ENCODE measurements at regions not wholly inside any gene's neighbourhood (a gene's known extent, or its start where the extent isn't known, plus 50 kb on each side); places are given as distances from the start of the nearest gene placed in this dataset.

DNA sequence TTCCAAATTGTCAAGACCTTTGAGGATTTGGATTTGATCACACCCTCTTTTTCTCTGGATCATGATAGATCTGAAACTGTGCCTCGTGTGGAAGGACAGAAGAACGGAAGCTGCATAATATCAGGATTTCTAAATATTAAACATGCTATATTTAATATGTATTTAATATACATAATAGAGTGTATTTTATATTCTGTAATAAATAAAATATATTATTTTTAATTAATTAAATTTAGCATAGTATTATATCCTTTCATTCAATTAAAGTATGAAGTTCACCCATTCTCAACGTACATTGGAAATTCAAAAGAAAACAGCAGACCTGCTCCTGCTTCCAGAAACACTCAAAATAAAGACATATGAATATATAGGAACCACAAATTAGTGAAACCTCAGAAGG is 70.6 kb upstream of the GLIS3 start:
- no peak overlapping the region for H3K27ac ChIP-seq (ENCODE audit: low read depth in 1 of 2, low read length in 2 of 2)
- H3K36me3 ChIP-seq (replicated peaks in 1 of 2; ENCODE audit: control insufficient read depth in 1 of 2, insufficient read depth in 2 of 2, low read length in 2 of 2): no peaks in the 10 kb centered on the region
- H3K27me3 ChIP-seq (ENCODE audit: control insufficient read depth in 2 of 2, insufficient read depth in 2 of 2, low read length in 2 of 2): peaks cover 0 to 2% of the 10 kb centered on the region in 2 donors
- Mint-ChIP-seq H3K9me3 (no peaks in the 10 kb centered on the region), H3K36me3 (no peaks in the 10 kb centered on the region), H3K27ac (no peak overlapping the region), H3K27me3 (ENCODE audit: low read depth in 3 of 3) (peaks cover 0 to 7% (median 4%) of the 10 kb centered on the region in 3 donors), H3K4me1 (no peaks in the 10 kb centered on the region), H3K4me3 (no peak overlapping the region)
- H3K4me2 ChIP-seq (replicated peaks; ENCODE audit: extremely low read depth, low read length, poor library complexity, severe bottlenecking): no peak overlapping the region
- H3K9me3 ChIP-seq (replicated peaks in 1 of 2; ENCODE audit: control insufficient read depth in 1 of 2, insufficient read depth in 1 of 2, low read length in 2 of 2): no peaks in the 10 kb centered on the region
- no peak for DNase-seq
- H3K9ac ChIP-seq (ENCODE audit: insufficient read depth, low read length, poor library complexity, severe bottlenecking): no peak overlapping the region
- intact Hi-C loops (cut with micrococcal nuclease): no loop called here
- WGBS (ENCODE audit: insufficient coverage): no CpG with 5 or more reads among the region's 3 CpGs
- no peak overlapping the region for H3K4me3 ChIP-seq (replicated peaks in 1 of 3; ENCODE audit: low read depth in 2 of 3, low read length in 3 of 3)
- TF ChIP-seq CTCF (IDR thresholded peaks at IDR 0.05): no peak
- H3K79me2 ChIP-seq (ENCODE audit: insufficient read depth, low read length): no peaks in the 10 kb centered on the region
- no peaks in the 10 kb centered on the region for H4K20me1 ChIP-seq (ENCODE audit: insufficient read depth, low read length)
- H3K4me1 ChIP-seq (ENCODE audit: control insufficient read depth in 1 of 2, insufficient read depth in 2 of 2, low read length in 2 of 2): no peaks in the 10 kb centered on the region
- no peak overlapping the region for H2AFZ ChIP-seq (ENCODE audit: insufficient read depth, low read depth, low read length, poor library complexity, severe bottlenecking)

DNA sequence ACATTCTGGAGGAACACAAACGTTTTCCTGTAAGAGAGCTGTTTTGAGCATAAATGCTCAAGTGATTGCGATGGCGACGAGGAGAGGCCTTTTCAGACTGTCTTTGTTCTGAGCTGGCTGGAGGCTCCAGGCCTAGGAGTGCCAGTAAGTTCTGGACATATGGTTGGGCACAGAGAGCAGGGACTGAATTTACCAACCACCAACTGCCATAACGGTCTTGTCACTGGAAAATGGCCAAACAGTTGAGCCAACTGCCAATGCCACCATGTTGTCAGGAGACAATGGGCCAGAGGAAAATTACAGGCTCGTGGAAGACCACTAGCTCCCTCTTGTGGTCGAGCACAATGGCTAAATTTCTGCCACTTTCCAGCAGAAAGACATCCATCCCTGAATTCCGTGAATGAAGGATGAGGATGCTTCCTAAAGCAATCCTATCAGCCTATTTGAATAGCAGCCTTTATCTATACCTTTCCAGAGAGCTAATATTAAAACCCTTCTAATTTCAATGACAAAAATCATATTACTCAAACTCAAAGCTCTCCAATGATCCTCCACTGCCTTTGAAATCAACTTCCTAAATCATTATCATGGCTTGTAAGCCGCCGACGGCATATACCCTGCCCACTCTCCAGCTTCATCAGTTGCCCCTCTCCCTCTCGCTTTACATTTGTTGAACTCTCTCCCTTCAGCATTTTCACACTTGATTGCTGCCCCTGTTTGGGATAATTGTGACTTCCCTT is 66.9 kb upstream of the GLIS3 start:
- 70% methylated on average over 6 of the region's 12 CpGs for WGBS (ENCODE audit: insufficient coverage)
- Histone ChIP-seq H3K27me3 (ENCODE audit: control insufficient read depth in 2 of 2, insufficient read depth in 2 of 2, low read length in 2 of 2) (no peaks in the 10 kb centered on the region), H3K9ac (ENCODE audit: insufficient read depth, low read length, poor library complexity, severe bottlenecking) (no peak overlapping the region), H3K4me3 (replicated peaks in 1 of 3; ENCODE audit: low read depth in 2 of 3, low read length in 3 of 3) (no peak overlapping the region), H3K27ac (ENCODE audit: low read depth in 1 of 2, low read length in 2 of 2) (no peak overlapping the region), H3K4me1 (ENCODE audit: control insufficient read depth in 1 of 2, insufficient read depth in 2 of 2, low read length in 2 of 2) (no peaks in the 10 kb centered on the region), H3K4me2 (replicated peaks; ENCODE audit: extremely low read depth, low read length, poor library complexity, severe bottlenecking) (no peak overlapping the region), H3K9me3 (replicated peaks in 1 of 2; ENCODE audit: control insufficient read depth in 1 of 2, insufficient read depth in 1 of 2, low read length in 2 of 2) (no peaks in the 10 kb centered on the region), H4K20me1 (ENCODE audit: insufficient read depth, low read length) (no peaks in the 10 kb centered on the region), H2AFZ (ENCODE audit: insufficient read depth, low read depth, low read length, poor library complexity, severe bottlenecking) (no peak overlapping the region), H3K79me2 (ENCODE audit: insufficient read depth, low read length) (no peaks in the 10 kb centered on the region), H3K36me3 (replicated peaks in 1 of 2; ENCODE audit: control insufficient read depth in 1 of 2, insufficient read depth in 2 of 2, low read length in 2 of 2) (no peaks in the 10 kb centered on the region)
- no peaks in the 10 kb centered on the region for H3K4me1 Mint-ChIP-seq
- peak overlapping the region in 1 of 7 donors; percentile 7 for H3K27ac Mint-ChIP-seq
- intact Hi-C loops (cut with micrococcal nuclease): loop anchor here in 1 of 2 donors (5.0 kb wide), 1 partner anchor 1509 kb away; no protein-coding TSS in a partner anchor
- peaks cover 0 to 2% (median 2%) of the 10 kb centered on the region in 3 donors for H3K27me3 Mint-ChIP-seq (ENCODE audit: low read depth in 3 of 3)
- H3K9me3 Mint-ChIP-seq: no peaks in the 10 kb centered on the region
- peak in 2 of 3 donors; percentile 20 to 33 for DNase-seq
- peak; percentile 82 for TF ChIP-seq CTCF (IDR thresholded peaks at IDR 0.05)
- H3K4me3 Mint-ChIP-seq: no peak overlapping the region
- H3K36me3 Mint-ChIP-seq: no peaks in the 10 kb centered on the region

Data from CD14-positive monocyte (primary cell).